DOHH2 (cell line): ENCODE measurements at regions not wholly inside any gene's neighbourhood (a gene's known extent, or its start where the extent isn't known, plus 50 kb on each side); places are given as distances from the start of the nearest gene placed in this dataset.

Source experiments
- CTCF ChIP-seq: fragments of 200-600 bp; sonication (generic); IDR thresholded peaks from one replicate; pipeline ENCODE4 v1.5.1; 2014; ENCODE audit warnings: antibody characterized with exemption, mild to moderate bottlenecking, low read depth, low read length; ENCODE audit not compliant: poor library complexity, severe bottlenecking
- EZH2phosphoT487 ChIP-seq: fragments of 200-600 bp; sonication (generic); IDR thresholded peaks from 2 replicates; pipeline ENCODE4 v1.6.1; 2017; ENCODE audit warnings: borderline replicate concordance, mild to moderate bottlenecking, antibody characterized with exemption, low read length, moderate library complexity, mixed read lengths

DNA sequence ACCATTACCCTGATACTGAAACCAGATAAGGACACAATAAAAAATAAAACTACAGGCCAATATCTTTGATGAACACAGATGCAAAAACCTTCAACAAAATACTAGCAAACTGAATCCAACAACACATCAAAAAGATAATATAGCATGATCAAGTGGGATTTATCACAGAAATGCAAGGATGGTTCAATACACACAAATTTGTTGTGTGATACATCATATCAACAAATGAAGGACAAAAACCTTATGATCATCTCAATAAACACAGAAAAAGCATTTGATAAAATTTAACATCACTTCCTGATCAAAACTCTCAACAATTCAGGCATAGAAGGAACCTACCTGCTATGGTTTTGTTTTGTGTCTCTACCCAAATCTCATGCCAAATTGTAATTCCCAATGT, 74.3 kb upstream of the VANGL1 start:
- TF ChIP-seq CTCF (no peak), EZH2phosphoT487 (no peak)
